ENCODE measurements at regions not wholly inside any gene's neighbourhood (a gene's known extent, or its start where the extent isn't known, plus 50 kb on each side); places are given as distances from the start of the nearest gene placed in this dataset.

DNA sequence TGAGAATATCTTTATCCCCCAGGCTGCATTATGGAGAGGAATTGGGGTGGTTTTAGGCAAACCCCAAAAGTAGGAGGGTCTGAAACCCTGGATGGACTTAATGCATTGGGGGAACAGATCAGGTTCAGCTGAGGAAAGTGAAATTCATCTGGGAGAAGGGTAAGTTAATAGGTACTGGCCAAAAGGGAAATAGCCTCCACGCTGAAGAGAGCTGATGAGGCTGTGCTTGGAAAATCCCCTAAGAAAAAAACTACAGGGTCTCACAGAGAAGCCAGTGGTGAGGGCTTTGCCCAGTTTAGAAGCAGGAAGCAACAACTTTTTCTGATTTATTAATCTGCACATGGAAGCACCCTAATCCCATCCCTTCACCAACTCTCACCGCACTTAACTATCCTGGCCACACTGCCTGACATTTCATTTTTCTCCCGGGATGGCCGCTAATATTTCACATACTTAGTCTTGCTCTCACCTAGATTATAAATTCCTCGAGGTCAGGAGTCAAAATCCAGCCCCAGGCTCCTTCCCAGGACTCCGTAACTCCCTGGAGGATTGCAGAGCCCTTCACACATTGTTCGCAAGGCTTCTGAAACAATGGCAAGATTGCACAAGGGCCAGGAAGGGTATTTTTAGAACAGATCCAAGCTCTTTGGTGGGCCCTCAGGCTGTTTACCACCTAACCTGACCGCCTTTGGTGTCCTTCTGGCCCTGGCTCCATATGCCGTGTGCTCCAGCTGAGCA, 60.9 kb upstream of the TARBP1 start:
- no peaks in the 10 kb centered on the region for H3K27me3 ChIP-seq
- DNase-seq = no peak
- H3K9me3 ChIP-seq = no peaks in the 10 kb centered on the region
- H3K4me3 ChIP-seq = no peak overlapping the region
- 27 to 59% methylated on average over 9 of the region's 9 CpGs for WGBS, 2 donors
- H3K4me1 ChIP-seq = peaks cover 60 to 100% (median 77%) of the 10 kb centered on the region in 3 donors
- intact Hi-C loops (cut with DNase I) = loop anchor here (5.0 kb wide), 1 partner anchor 57 kb away; no protein-coding TSS in a partner anchor
- TF ChIP-seq, protein P1, sequence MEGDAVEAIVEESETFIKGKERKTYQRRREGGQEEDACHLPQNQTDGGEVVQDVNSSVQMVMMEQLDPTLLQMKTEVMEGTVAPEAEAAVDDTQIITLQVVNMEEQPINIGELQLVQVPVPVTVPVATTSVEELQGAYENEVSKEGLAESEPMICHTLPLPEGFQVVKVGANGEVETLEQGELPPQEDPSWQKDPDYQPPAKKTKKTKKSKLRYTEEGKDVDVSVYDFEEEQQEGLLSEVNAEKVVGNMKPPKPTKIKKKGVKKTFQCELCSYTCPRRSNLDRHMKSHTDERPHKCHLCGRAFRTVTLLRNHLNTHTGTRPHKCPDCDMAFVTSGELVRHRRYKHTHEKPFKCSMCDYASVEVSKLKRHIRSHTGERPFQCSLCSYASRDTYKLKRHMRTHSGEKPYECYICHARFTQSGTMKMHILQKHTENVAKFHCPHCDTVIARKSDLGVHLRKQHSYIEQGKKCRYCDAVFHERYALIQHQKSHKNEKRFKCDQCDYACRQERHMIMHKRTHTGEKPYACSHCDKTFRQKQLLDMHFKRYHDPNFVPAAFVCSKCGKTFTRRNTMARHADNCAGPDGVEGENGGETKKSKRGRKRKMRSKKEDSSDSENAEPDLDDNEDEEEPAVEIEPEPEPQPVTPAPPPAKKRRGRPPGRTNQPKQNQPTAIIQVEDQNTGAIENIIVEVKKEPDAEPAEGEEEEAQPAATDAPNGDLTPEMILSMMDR (IDR thresholded peaks at IDR 0.05) = no peak
- TF ChIP-seq POLR2A (IDR thresholded peaks at IDR 0.05) = no peak
- peak overlapping the region; percentile 87 to 99 (median 97) for H3K27ac ChIP-seq
- no peaks in the 10 kb centered on the region for H3K36me3 ChIP-seq

DNA sequence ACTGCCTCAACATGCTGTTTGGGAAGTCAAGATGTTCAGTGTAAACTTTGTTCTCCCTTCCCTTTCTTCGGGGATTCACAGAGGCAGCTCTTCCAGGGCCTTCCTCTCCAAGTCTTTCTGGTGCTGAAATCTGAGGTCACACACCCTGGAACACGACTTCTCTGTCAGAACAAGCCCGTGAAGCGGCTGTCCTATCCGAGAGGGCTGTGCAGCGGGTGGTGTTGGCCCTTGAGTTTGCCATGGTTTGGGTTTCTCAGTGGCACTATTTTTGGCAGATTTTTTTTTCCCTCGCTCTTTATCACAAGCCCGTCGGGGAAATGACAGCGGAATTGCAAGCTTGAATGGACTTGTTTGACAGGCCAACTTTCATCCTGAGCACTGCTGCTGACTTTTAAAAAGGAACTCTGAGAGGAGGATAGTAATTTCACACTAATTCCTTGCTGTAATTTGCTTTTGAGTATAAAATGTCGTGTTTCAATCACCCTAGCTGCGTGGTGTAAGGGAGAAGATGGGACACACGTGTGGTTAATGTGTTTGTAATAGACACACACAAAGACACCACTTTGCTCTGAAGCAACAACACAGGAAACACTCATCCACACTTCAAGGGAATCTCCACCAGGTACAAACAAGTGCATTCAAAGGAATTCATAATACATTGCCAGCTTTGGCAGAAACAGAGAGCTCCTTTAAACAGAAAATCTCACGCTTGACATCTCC, 60.1 kb upstream of the TARBP1 start:
- 23 to 33% methylated on average over 14 of the region's 14 CpGs for WGBS, 2 donors
- Histone ChIP-seq H3K4me1 (peaks cover 60 to 100% (median 77%) of the 10 kb centered on the region in 3 donors), H3K4me3 (peak overlapping the region in 1 of 4 donors; percentile 11), H3K27ac (peak overlapping the region; percentile 87 to 99 (median 97)), H3K9me3 (no peaks in the 10 kb centered on the region), H3K36me3 (no peaks in the 10 kb centered on the region), H3K27me3 (no peaks in the 10 kb centered on the region)
- no peak for DNase-seq
- peak in 1 of 4 donors; percentile 36 for TF ChIP-seq POLR2A (IDR thresholded peaks at IDR 0.05)
- TF ChIP-seq, protein P1 (IDR thresholded peaks at IDR 0.05) = peak in 1 of 6 experiments; percentile 2
- intact Hi-C loops (cut with DNase I) = loop anchor here (5.0 kb wide), 1 partner anchor 58 kb away; no protein-coding TSS in a partner anchor

DNA sequence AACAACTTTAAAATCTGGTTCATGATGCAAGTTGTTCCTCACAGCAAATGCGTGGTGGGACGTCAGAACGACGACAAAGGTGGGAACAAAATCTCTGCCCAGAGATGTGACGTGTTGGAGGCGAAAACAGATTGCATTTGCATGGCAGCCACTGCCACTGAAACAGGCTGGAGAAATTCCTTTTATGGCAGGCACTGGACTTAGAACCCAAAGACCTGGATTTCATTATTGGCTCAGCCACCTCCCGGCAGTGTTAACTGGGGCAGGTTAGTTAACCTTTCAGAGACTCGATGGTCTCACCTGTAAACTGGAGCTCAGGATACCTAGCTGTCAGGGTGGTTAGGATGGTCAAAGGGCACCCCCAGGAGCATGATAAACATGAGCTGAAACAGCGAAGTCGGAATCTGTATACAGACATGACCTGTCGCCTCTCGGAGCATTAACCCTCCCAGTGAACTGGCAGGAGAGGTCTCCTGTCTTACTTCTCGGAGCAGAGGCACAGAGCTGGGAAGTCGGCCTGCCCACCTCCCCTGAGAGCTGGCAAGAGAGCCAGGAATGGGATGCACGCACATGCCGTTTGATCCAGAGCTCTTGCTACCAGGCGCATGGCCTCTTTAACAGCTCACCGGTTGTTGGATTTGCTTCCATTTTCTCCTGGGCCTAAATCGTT, 59.2 kb upstream of the TARBP1 start:
- intact Hi-C loops (cut with DNase I) = loop anchor here (5.0 kb wide), 1 partner anchor 59 kb away; no protein-coding TSS in a partner anchor
- TF ChIP-seq POLR2A (IDR thresholded peaks at IDR 0.05) = no peak
- TF ChIP-seq, protein P1 (IDR thresholded peaks at IDR 0.05) = no peak
- H3K4me3 ChIP-seq = peak overlapping the region in 1 of 4 donors; percentile 11
- H3K27me3 ChIP-seq = no peaks in the 10 kb centered on the region
- no peaks in the 10 kb centered on the region for H3K9me3 ChIP-seq
- WGBS, 2 donors = 41 to 44% methylated on average over 12 to 16 of the region's 19 CpGs
- peak overlapping the region; percentile 87 to 99 (median 97) for H3K27ac ChIP-seq
- H3K4me1 ChIP-seq = peaks cover 65 to 100% (median 80%) of the 10 kb centered on the region in 3 donors
- DNase-seq = no peak
- H3K36me3 ChIP-seq = no peaks in the 10 kb centered on the region

DNA sequence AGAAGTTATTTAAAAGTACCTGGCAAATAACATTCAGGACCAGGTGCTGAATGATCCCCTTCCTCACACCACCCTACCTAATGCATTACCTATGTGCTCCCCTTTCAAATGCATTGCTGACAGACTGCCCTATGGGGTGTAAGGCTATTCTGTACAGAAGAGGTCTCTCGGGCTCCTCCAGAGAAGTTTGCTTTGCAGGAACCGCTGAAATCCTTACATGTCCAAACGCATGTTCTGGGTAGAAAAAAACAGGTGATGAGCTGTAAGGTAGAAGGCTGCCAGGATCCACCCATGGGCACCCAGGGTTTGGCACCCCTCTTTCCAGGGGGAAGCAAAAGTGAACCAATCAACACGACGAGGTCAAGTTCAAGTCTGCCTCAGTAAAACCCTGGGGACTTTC, 58.3 kb upstream of the TARBP1 start:
- 41 to 49% methylated on average over 3 to 5 of the region's 5 CpGs for WGBS, 2 donors
- no peaks in the 10 kb centered on the region for H3K36me3 ChIP-seq
- no peak overlapping the region for H3K4me3 ChIP-seq
- H3K4me1 ChIP-seq = peaks cover 72 to 100% (median 90%) of the 10 kb centered on the region in 3 donors
- peak overlapping the region; percentile 87 to 99 (median 97) for H3K27ac ChIP-seq
- H3K27me3 ChIP-seq = no peaks in the 10 kb centered on the region
- H3K9me3 ChIP-seq = no peaks in the 10 kb centered on the region
- no peak for DNase-seq
- TF ChIP-seq, protein P1 (IDR thresholded peaks at IDR 0.05) = no peak
- no peak for TF ChIP-seq POLR2A (IDR thresholded peaks at IDR 0.05)
- intact Hi-C loops (cut with DNase I) = loop anchor here (5.0 kb wide), 1 partner anchor 60 kb away; no protein-coding TSS in a partner anchor
